Upper lobe of left lung (tissue), 4 donors: ENCODE measurements at regions not wholly inside any gene's neighbourhood (a gene's known extent, or its start where the extent isn't known, plus 50 kb on each side); places are given as distances from the start of the nearest gene placed in this dataset.

Experiments used
- EP300 ChIP-seq, 4 donors: sonication (generic); formaldehyde crosslinking; IDR thresholded peaks; one replicate each; pipeline ENCODE4 v1.5.1; 2017; ENCODE audit warnings: antibody characterized with exemption in 4 of 4, control low read depth in 2 of 4
- POLR2A ChIP-seq, 4 donors: fragments of 450-650 bp; IDR thresholded peaks; one replicate each; pipeline ENCODE4 v1.5.1; 2016 to 2017; ENCODE audit warnings: antibody characterized with exemption in 4 of 4, mild to moderate bottlenecking in 2 of 4
- POLR2AphosphoS5 ChIP-seq, 2 donors: sonication (generic); formaldehyde crosslinking; IDR thresholded peaks; one replicate each; pipeline ENCODE4 v1.5.1; 2017; ENCODE audit warnings: antibody characterized with exemption in 2 of 2
- TF ChIP-seq, protein P1 (sequence below), 6 experiments: fragments of 450-650 bp in 4 of 6; fragments of 200-600 bp in 2 of 6; sonication (generic) in 2 of 6; IDR thresholded peaks; one replicate each; pipeline ENCODE4 v1.5.1; 2016 to 2019; ENCODE audit warnings: antibody characterized with exemption in 6 of 6

GRCh38 chr2:14927021-14927564, 294.6 kb downstream of the LRATD1 start:
- TF ChIP-seq POLR2AphosphoS5 (IDR thresholded peaks at IDR 0.05) (no peak), EP300 (IDR thresholded peaks at IDR 0.05) (no peak), POLR2A (IDR thresholded peaks at IDR 0.05) (no peak)
- TF ChIP-seq, protein P1, sequence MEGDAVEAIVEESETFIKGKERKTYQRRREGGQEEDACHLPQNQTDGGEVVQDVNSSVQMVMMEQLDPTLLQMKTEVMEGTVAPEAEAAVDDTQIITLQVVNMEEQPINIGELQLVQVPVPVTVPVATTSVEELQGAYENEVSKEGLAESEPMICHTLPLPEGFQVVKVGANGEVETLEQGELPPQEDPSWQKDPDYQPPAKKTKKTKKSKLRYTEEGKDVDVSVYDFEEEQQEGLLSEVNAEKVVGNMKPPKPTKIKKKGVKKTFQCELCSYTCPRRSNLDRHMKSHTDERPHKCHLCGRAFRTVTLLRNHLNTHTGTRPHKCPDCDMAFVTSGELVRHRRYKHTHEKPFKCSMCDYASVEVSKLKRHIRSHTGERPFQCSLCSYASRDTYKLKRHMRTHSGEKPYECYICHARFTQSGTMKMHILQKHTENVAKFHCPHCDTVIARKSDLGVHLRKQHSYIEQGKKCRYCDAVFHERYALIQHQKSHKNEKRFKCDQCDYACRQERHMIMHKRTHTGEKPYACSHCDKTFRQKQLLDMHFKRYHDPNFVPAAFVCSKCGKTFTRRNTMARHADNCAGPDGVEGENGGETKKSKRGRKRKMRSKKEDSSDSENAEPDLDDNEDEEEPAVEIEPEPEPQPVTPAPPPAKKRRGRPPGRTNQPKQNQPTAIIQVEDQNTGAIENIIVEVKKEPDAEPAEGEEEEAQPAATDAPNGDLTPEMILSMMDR (IDR thresholded peaks at IDR 0.05), result no peak
